HepG2 (cell line): ENCODE measurements at regions not wholly inside any gene's neighbourhood (a gene's known extent, or its start where the extent isn't known, plus 50 kb on each side); places are given as distances from the start of the nearest gene placed in this dataset.

Source experiments
- ATAC-seq: fragments of 200-7000 bp; cut with Tn5 transposase; 3 replicates; pipeline ENCODE4 v1.9.1; 2020; ENCODE audit warnings: mild to moderate bottlenecking, moderate library complexity
- BruUV-seq: library from RNA; stranded (reverse); fragments of 400-500 nt; replicated peaks from 2 replicates; lab custom pipeline; 2021; lab: Mats Ljungman, UMichigan
- CTCF ChIA-PET: fragments of 300-600 bp; formaldehyde crosslinking; extraction: SDS; loops from one replicate; lab custom pipeline; 2021; ENCODE audit warnings: low total read pairs, inconsistent platforms, low intra/inter-chr PET ratio; lab: Yijun Ruan, JAX
- POLR2A ChIA-PET: fragments of 350-600 bp; sonication (Branson Sonifier 250); formaldehyde crosslinking; loops from one replicate; lab custom pipeline; 2020; ENCODE audit warnings: antibody characterized with exemption, inconsistent platforms; lab: Yijun Ruan, JAX
- DNase-seq: peaks from one replicate; pipeline ENCODE4 v3.0.0-alpha.2; 2015; ENCODE audit warnings: low spot score
- FAIRE-seq: peaks from 3 replicates; lab custom pipeline; 2011; peaks lifted over from hg19 to GRCh38; lab: Jason Lieb, UNC
- H2AFZ ChIP-seq: one replicate; pipeline ENCODE4 v1.6.1; 2011; ENCODE audit warnings: low read length, inconsistent platforms
- H3K27ac ChIP-seq: fragments of 300-600 bp; 3 replicates; pipeline ENCODE4 v1.8.0; 2011; ENCODE audit warnings: mixed run types, mild to moderate bottlenecking, mixed read lengths, low read length, inconsistent platforms; ENCODE audit not compliant: insufficient read depth; ENCODE audit errors: extremely low read length
- H3K27me3 ChIP-seq, 2 experiments: fragments of 200-600 bp in 1 of 2; 2 replicates in 1 of 2; 3 replicates in 1 of 2; pipeline versions ENCODE4 v1.6.0 to v1.8.0; 2011; ENCODE audit warnings: low read length in 2 of 2, mild to moderate bottlenecking in 2 of 2, moderate library complexity in 2 of 2, inconsistent platforms in 1 of 2; ENCODE audit not compliant: insufficient read depth in 2 of 2, control insufficient read depth in 1 of 2
- H3K36me3 ChIP-seq, 2 experiments: fragments of 200-600 bp in 1 of 2; replicated peaks in 1 of 2; 2 replicates in 1 of 2; 3 replicates in 1 of 2; pipeline versions ENCODE4 v1.5.1 to v1.8.0; 2011; ENCODE audit warnings: low read length in 2 of 2, inconsistent platforms in 1 of 2; ENCODE audit not compliant: insufficient read depth in 2 of 2, control insufficient read depth in 1 of 2
- H3K4me1 ChIP-seq: 2 replicates; pipeline ENCODE4 v1.5.1; 2012; ENCODE audit warnings: low read length, inconsistent platforms; ENCODE audit not compliant: insufficient read depth
- H3K4me2 ChIP-seq: 2 replicates; pipeline ENCODE4 v1.6.0; 2011; ENCODE audit warnings: low read depth, low read length, inconsistent platforms
- H3K4me3 ChIP-seq, 3 experiments: fragments of 200-600 bp in 1 of 3; sonication (generic), shearing (Covaris generic) in 1 of 3; replicated peaks in 1 of 3; 2 replicates each; pipeline ENCODE4 v1.5.1; 2011 to 2016; ENCODE audit warnings: low read length in 3 of 3, inconsistent platforms in 2 of 3, low read depth in 2 of 3, mild to moderate bottlenecking in 2 of 3, control low read depth in 1 of 3, mixed read lengths in 1 of 3; ENCODE audit not compliant: insufficient read depth in 1 of 3
- H3K79me2 ChIP-seq: one replicate; pipeline ENCODE4 v1.6.1; 2011; ENCODE audit warnings: low read length, inconsistent platforms; ENCODE audit not compliant: insufficient read depth
- H3K9ac ChIP-seq: 2 replicates; pipeline ENCODE4 v1.6.0; 2011; ENCODE audit warnings: mild to moderate bottlenecking, low read depth, low read length, inconsistent platforms; ENCODE audit not compliant: insufficient read depth
- H3K9me3 ChIP-seq: 2 replicates; pipeline ENCODE4 v1.5.1; 2012; ENCODE audit warnings: mild to moderate bottlenecking, low read length
- H4K20me1 ChIP-seq: 2 replicates; pipeline ENCODE4 v1.6.0; 2011; ENCODE audit warnings: inconsistent platforms, mild to moderate bottlenecking, low read length, moderate library complexity; ENCODE audit not compliant: insufficient read depth
- BCL6 ChIP-seq: IDR thresholded peaks from 2 replicates; pipeline ENCODE4 v1.6.1; 2016; ENCODE audit warnings: missing genetic modification reagents, missing compliant biosample characterization
- BHLHE40 ChIP-seq: IDR thresholded peaks from 2 replicates; pipeline ENCODE4 v1.6.1; 2011; ENCODE audit warnings: low read length, improper control_type of control experiment
- FOXA3 ChIP-seq: IDR thresholded peaks from 2 replicates; pipeline ENCODE4 v1.6.1; 2016; ENCODE audit warnings: missing genetic modification reagents, missing compliant biosample characterization
- IRX3 ChIP-seq: sonication (generic); formaldehyde crosslinking; IDR thresholded peaks from 2 replicates; pipeline ENCODE4 v1.8.1; 2023; ENCODE audit warnings: mild to moderate bottlenecking, low read depth, missing genetic modification reagents, borderline replicate concordance
- KAT8 ChIP-seq: IDR thresholded peaks from 2 replicates; pipeline ENCODE4 v1.6.1; 2016; ENCODE audit warnings: missing genetic modification reagents, missing compliant biosample characterization
- KDM5A ChIP-seq: fragments of 200-600 bp; sonication (generic); IDR thresholded peaks from 2 replicates; pipeline ENCODE4 v1.7.0; 2018; ENCODE audit warnings: antibody characterized with exemption, mild to moderate bottlenecking, low read length, borderline replicate concordance
- KLF16 ChIP-seq, 2 experiments: sonication (generic) in 1 of 2; formaldehyde crosslinking in 1 of 2; IDR thresholded peaks; 2 replicates each; pipeline versions ENCODE4 v1.6.1 to v1.8.0; 2016 to 2023; ENCODE audit warnings: missing genetic modification reagents in 2 of 2, missing compliant biosample characterization in 1 of 2
- NFAT5 ChIP-seq: sonication (generic); formaldehyde crosslinking; IDR thresholded peaks from 2 replicates; pipeline ENCODE4 v1.4.0; 2020; ENCODE audit warnings: missing genetic modification reagents
- ONECUT2 ChIP-seq: sonication (generic); formaldehyde crosslinking; IDR thresholded peaks from 2 replicates; pipeline ENCODE4 v1.4.0; 2020; ENCODE audit warnings: missing genetic modification reagents
- TAF1 ChIP-seq: sonication (generic); formaldehyde crosslinking; IDR thresholded peaks from 2 replicates; pipeline ENCODE4 v1.4.0; 2020; ENCODE audit warnings: missing genetic modification reagents
- ZKSCAN5 ChIP-seq: sonication (generic); formaldehyde crosslinking; IDR thresholded peaks from 2 replicates; pipeline ENCODE4 v1.5.1; 2020; ENCODE audit warnings: mild to moderate bottlenecking, missing genetic modification reagents
- ZNF12 ChIP-seq: sonication (generic); formaldehyde crosslinking; IDR thresholded peaks from 2 replicates; pipeline ENCODE4 v1.5.0; 2020; ENCODE audit warnings: missing genetic modification reagents
- ZNF143 ChIP-seq: sonication (generic); formaldehyde crosslinking; IDR thresholded peaks from 2 replicates; pipeline ENCODE4 v1.4.0; 2020; ENCODE audit warnings: missing genetic modification reagents
- WGBS: methylation state at CpG from one replicate; pipeline ENCODE4 v1.1.6; 2017; ENCODE audit warnings: low lambda C conversion rate; 5-methylcytosine and 5-hydroxymethylcytosine counted together
- in situ Hi-C: cut with HindIII; loops from 2 replicates; pipeline ENCODE4 v1.10.0; 2017; ENCODE audit warnings: low pct_unique_long_range_greater_than_20kb; ENCODE audit not compliant: extremely low pct_ligation_motif_present
- intact Hi-C: fragments of 100-400 bp; cut with micrococcal nuclease; formaldehyde crosslinking; loops from one replicate; pipeline ENCODE4 v1.10.0; 2022; ENCODE audit not compliant: unreplicated experiment

GRCh38 chr1:82245345-82246014 lies 444.7 kb downstream of the ADGRL2 start:
- H3K79me2 ChIP-seq = no peaks in the 10 kb centered on the region
- no peak overlapping the region for H2AFZ ChIP-seq
- ATAC-seq = no peak
- intact Hi-C loops = no loop called here
- CTCF ChIA-PET = no interaction called here
- H3K9ac ChIP-seq = no peak overlapping the region
- H3K4me2 ChIP-seq = no peak overlapping the region
- H3K4me1 ChIP-seq = no peaks in the 10 kb centered on the region
- no peak for FAIRE-seq
- H3K36me3 ChIP-seq = no peaks in the 10 kb centered on the region
- TF ChIP-seq BCL6 (no peak), IRX3 (CRISPR knock-in tag) (no peak), ONECUT2 (CRISPR knock-in tag) (no peak), FOXA3 (no peak), NFAT5 (CRISPR knock-in tag) (no peak), TAF1 (CRISPR knock-in tag) (no peak), BHLHE40 (no peak), ZNF12 (CRISPR knock-in tag) (no peak), KAT8 (CRISPR knock-in tag) (no peak), ZKSCAN5 (no peak), KDM5A (no peak), ZNF143 (CRISPR knock-in tag) (no peak), KLF16 (CRISPR knock-in tag; IDR thresholded peaks at IDR 0.05) (no peak)
- 3% methylated on average over 7 of the region's 7 CpGs for WGBS
- H3K27me3 ChIP-seq = no peaks in the 10 kb centered on the region
- no peak for DNase-seq
- POLR2A ChIA-PET = no interaction called here
- in situ Hi-C loops = no loop called here
- H3K4me3 ChIP-seq = no peak overlapping the region
- H3K9me3 ChIP-seq = peaks cover 77% of the 10 kb centered on the region
- no peaks in the 10 kb centered on the region for H4K20me1 ChIP-seq
- H3K27ac ChIP-seq = no peak overlapping the region
- no TSS peak for BruUV-seq
